H9 (cell line): ENCODE measurements at regions not wholly inside any gene's neighbourhood (a gene's known extent, or its start where the extent isn't known, plus 50 kb on each side); places are given as distances from the start of the nearest gene placed in this dataset.
"Not testable (repeated sequence)": the region's sequence is repeated elsewhere in the genome, so short reads cannot be mapped to it uniquely, and the experiment has no call there.

Experiments
- DNase-seq: peaks from one replicate; pipeline ENCODE4 v3.0.0-alpha.2; 2017
- H2AFZ ChIP-seq: one replicate; pipeline ENCODE4 v1.6.1; 2013; ENCODE audit warnings: mild to moderate bottlenecking, low read length, control low read depth, moderate library complexity
- H2AK5ac ChIP-seq: 2 replicates; pipeline ENCODE4 v1.6.1; 2013; ENCODE audit warnings: low read length, control low read depth, mixed read lengths; ENCODE audit not compliant: insufficient read length
- H2BK120ac ChIP-seq: one replicate; pipeline ENCODE4 v1.6.1; 2013; ENCODE audit warnings: low read depth, mild to moderate bottlenecking, low read length, control low read depth, inconsistent platforms; ENCODE audit not compliant: poor library complexity, severe bottlenecking
- H2BK12ac ChIP-seq: 2 replicates; pipeline ENCODE4 v1.6.1; 2013; ENCODE audit warnings: low read length, control low read depth, mixed read lengths, low read depth; ENCODE audit not compliant: insufficient read length
- H2BK15ac ChIP-seq: 2 replicates; pipeline ENCODE4 v1.6.1; 2013; ENCODE audit warnings: low read depth, low read length, control low read depth
- H2BK20ac ChIP-seq: one replicate; pipeline ENCODE4 v1.6.1; 2013; ENCODE audit warnings: low read depth, mild to moderate bottlenecking, low read length, control low read depth, inconsistent platforms; ENCODE audit not compliant: poor library complexity, severe bottlenecking
- H2BK5ac ChIP-seq: 2 replicates; pipeline ENCODE4 v1.6.1; 2013; ENCODE audit warnings: low read length, control low read depth, mixed read lengths; ENCODE audit not compliant: insufficient read length
- H3K14ac ChIP-seq: 2 replicates; pipeline ENCODE4 v1.6.1; 2013; ENCODE audit warnings: low read length, control low read depth; ENCODE audit not compliant: insufficient read depth
- H3K18ac ChIP-seq: 2 replicates; pipeline ENCODE4 v1.6.1; 2013; ENCODE audit warnings: low read depth, mild to moderate bottlenecking, mixed read lengths, low read length, control low read depth; ENCODE audit not compliant: insufficient read length
- H3K23ac ChIP-seq: 2 replicates; pipeline ENCODE4 v1.6.1; 2013; ENCODE audit warnings: low read length, control low read depth, mixed read lengths, low read depth; ENCODE audit not compliant: insufficient read length
- H3K23me2 ChIP-seq: 2 replicates; pipeline ENCODE4 v1.6.1; 2013; ENCODE audit warnings: low read depth, mild to moderate bottlenecking, mixed read lengths, low read length, control low read depth; ENCODE audit not compliant: insufficient read length, poor library complexity, severe bottlenecking
- H3K27ac ChIP-seq: 2 replicates; pipeline ENCODE4 v1.5.1; 2013; ENCODE audit warnings: low read length, control low read depth, mixed read lengths, low read depth; ENCODE audit not compliant: insufficient read length
- H3K27me3 ChIP-seq: 2 replicates; pipeline ENCODE4 v1.6.1; 2013; ENCODE audit warnings: low read length, control low read depth, inconsistent platforms; ENCODE audit not compliant: insufficient read depth
- H3K4ac ChIP-seq: 2 replicates; pipeline ENCODE4 v1.6.1; 2013; ENCODE audit warnings: low read depth, mild to moderate bottlenecking, control low read depth, inconsistent platforms, low read length, moderate library complexity
- H3K4me1 ChIP-seq: 2 replicates; pipeline ENCODE4 v1.6.1; 2013; ENCODE audit warnings: low read length, control low read depth, inconsistent platforms; ENCODE audit not compliant: insufficient read depth
- H3K4me2 ChIP-seq: 2 replicates; pipeline ENCODE4 v1.6.1; 2013; ENCODE audit warnings: low read length, control low read depth, mixed read lengths; ENCODE audit not compliant: insufficient read length, insufficient read depth
- H3K56ac ChIP-seq: 2 replicates; pipeline ENCODE4 v1.6.1; 2013; ENCODE audit warnings: low read depth, mild to moderate bottlenecking, mixed read lengths, low read length, control low read depth; ENCODE audit not compliant: insufficient read length
- H3K79me1 ChIP-seq: 2 replicates; pipeline ENCODE4 v1.6.1; 2013; ENCODE audit warnings: low read depth, mild to moderate bottlenecking, moderate library complexity, low read length, control low read depth, inconsistent platforms; ENCODE audit not compliant: insufficient read depth, poor library complexity, severe bottlenecking
- H3K79me2 ChIP-seq: 2 replicates; pipeline ENCODE4 v1.6.1; 2013; ENCODE audit warnings: low read length, control low read depth, inconsistent platforms; ENCODE audit not compliant: insufficient read depth
- H3K9ac ChIP-seq: 2 replicates; pipeline ENCODE4 v1.6.1; 2013; ENCODE audit warnings: low read length, control low read depth, mixed read lengths; ENCODE audit not compliant: insufficient read length; ENCODE audit errors: extremely low read depth
- H3K9me3 ChIP-seq: one replicate; pipeline ENCODE4 v1.6.1; 2013; ENCODE audit warnings: low read depth, low read length, inconsistent platforms; ENCODE audit not compliant: control insufficient read depth
- H3T11ph ChIP-seq: one replicate; pipeline ENCODE4 v1.6.1; 2013; ENCODE audit warnings: mild to moderate bottlenecking, low read length, control low read depth, inconsistent platforms
- H4K20me1 ChIP-seq: one replicate; pipeline ENCODE4 v1.6.1; 2013; ENCODE audit not compliant: control insufficient read depth, insufficient read length, insufficient read depth
- H4K5ac ChIP-seq: 2 replicates; pipeline ENCODE4 v1.6.1; 2013; ENCODE audit warnings: low read depth, mild to moderate bottlenecking, mixed read lengths, low read length, control low read depth; ENCODE audit not compliant: insufficient read length
- H4K8ac ChIP-seq: replicated peaks from 2 replicates; pipeline ENCODE4 v1.6.1; 2013; ENCODE audit warnings: low read length, control low read depth, mixed read lengths, low read depth; ENCODE audit not compliant: insufficient read length
- H4K91ac ChIP-seq: 2 replicates; pipeline ENCODE4 v1.6.1; 2013; ENCODE audit warnings: low read depth, mild to moderate bottlenecking, moderate library complexity, mixed read lengths, low read length, control low read depth; ENCODE audit not compliant: insufficient read length
- H3K27ac Mint-ChIP-seq, 3 experiments: 2 replicates in 2 of 3; 3 replicates in 1 of 3; pipeline ENCODE4 v1.8.0; 2020 to 2021; ENCODE audit warnings: mixed read lengths in 3 of 3, mild to moderate bottlenecking in 1 of 3, moderate library complexity in 1 of 3
- H3K27me3 Mint-ChIP-seq: 2 replicates; pipeline ENCODE4 v1.8.0; 2021; ENCODE audit warnings: low read depth, mild to moderate bottlenecking, moderate library complexity, mixed read lengths
- H3K36me3 Mint-ChIP-seq, 3 experiments: 2 replicates in 2 of 3; 3 replicates in 1 of 3; pipeline ENCODE4 v1.8.0; 2020 to 2021; ENCODE audit warnings: low read depth in 3 of 3, mixed read lengths in 3 of 3; ENCODE audit not compliant: insufficient read depth in 1 of 3
- H3K4me1 Mint-ChIP-seq, 2 experiments: 2 replicates each; pipeline ENCODE4 v1.8.0; 2020; ENCODE audit warnings: mixed read lengths in 2 of 2
- H3K4me3 Mint-ChIP-seq, 2 experiments: 2 replicates in 1 of 2; 3 replicates in 1 of 2; pipeline ENCODE4 v1.8.0; 2020 to 2021; ENCODE audit warnings: mild to moderate bottlenecking in 2 of 2, mixed read lengths in 2 of 2, moderate library complexity in 1 of 2
- H3K9me3 Mint-ChIP-seq, 2 experiments: 2 replicates in 1 of 2; 3 replicates in 1 of 2; pipeline ENCODE4 v1.8.0; 2020; ENCODE audit warnings: mild to moderate bottlenecking in 2 of 2, mixed read lengths in 2 of 2, moderate library complexity in 1 of 2
- WGBS: extraction: QIAGEN DNeasy Blood & Tissue Kit; methylation state at CpG from one replicate; pipeline ENCODE4 v1.1.7; 2013; ENCODE audit warnings: missing lambda C conversion rate, low lambda C conversion rate, mixed read lengths; ENCODE audit not compliant: insufficient read length; ENCODE audit errors: extremely low coverage; 5-methylcytosine and 5-hydroxymethylcytosine counted together
- TF ChIP-seq, protein P1 (sequence below): fragments of 200-600 bp; sonication (generic); conservative IDR thresholded peaks from 3 replicates; pipeline ENCODE4 v1.8.0; 2021; ENCODE audit warnings: antibody characterized with exemption, mild to moderate bottlenecking

- Mint-ChIP-seq H3K27me3 (no peaks in the 10 kb centered on the region; the same call in 1 of the 2 replicates), H3K9me3 (peaks cover 0 to 3% of the 10 kb centered on the region in 2 experiments; a peak in 2 of 5 replicates), H3K36me3 (no peaks in the 10 kb centered on the region), H3K4me3 (no peak overlapping the region), H3K4me1 (no peaks in the 10 kb centered on the region), H3K27ac (no peak overlapping the region)
- no peaks in the 10 kb centered on the region for H3K79me2 ChIP-seq
- H2AFZ ChIP-seq, result no peak overlapping the region
- no peak overlapping the region for H2BK12ac ChIP-seq
- no peak overlapping the region for H3K27ac ChIP-seq
- H3T11ph ChIP-seq, result no peak overlapping the region
- no peaks in the 10 kb centered on the region for H3K79me1 ChIP-seq
- WGBS, result no CpG with 5 or more reads among the region's 7 CpGs
- no peak for DNase-seq
- no peak overlapping the region for H3K4me2 ChIP-seq
- H3K4ac ChIP-seq, result no peak overlapping the region
- H3K18ac ChIP-seq, result no peak overlapping the region
- H3K23ac ChIP-seq, result no peak overlapping the region
- no peak overlapping the region for H3K9ac ChIP-seq
- no peaks in the 10 kb centered on the region for H4K20me1 ChIP-seq
- H4K8ac ChIP-seq, result no peak overlapping the region
- no peak overlapping the region for H2BK15ac ChIP-seq
- no peaks in the 10 kb centered on the region for H3K23me2 ChIP-seq
- no peak overlapping the region for H2BK120ac ChIP-seq
- H2BK20ac ChIP-seq, result no peak overlapping the region
- no peaks in the 10 kb centered on the region for H3K4me1 ChIP-seq
- H3K9me3 ChIP-seq, result no peaks in the 10 kb centered on the region
- H3K56ac ChIP-seq, result no peak overlapping the region
- no peak overlapping the region for H2AK5ac ChIP-seq
- TF ChIP-seq, protein P1, sequence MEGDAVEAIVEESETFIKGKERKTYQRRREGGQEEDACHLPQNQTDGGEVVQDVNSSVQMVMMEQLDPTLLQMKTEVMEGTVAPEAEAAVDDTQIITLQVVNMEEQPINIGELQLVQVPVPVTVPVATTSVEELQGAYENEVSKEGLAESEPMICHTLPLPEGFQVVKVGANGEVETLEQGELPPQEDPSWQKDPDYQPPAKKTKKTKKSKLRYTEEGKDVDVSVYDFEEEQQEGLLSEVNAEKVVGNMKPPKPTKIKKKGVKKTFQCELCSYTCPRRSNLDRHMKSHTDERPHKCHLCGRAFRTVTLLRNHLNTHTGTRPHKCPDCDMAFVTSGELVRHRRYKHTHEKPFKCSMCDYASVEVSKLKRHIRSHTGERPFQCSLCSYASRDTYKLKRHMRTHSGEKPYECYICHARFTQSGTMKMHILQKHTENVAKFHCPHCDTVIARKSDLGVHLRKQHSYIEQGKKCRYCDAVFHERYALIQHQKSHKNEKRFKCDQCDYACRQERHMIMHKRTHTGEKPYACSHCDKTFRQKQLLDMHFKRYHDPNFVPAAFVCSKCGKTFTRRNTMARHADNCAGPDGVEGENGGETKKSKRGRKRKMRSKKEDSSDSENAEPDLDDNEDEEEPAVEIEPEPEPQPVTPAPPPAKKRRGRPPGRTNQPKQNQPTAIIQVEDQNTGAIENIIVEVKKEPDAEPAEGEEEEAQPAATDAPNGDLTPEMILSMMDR, result no peak
- no peak overlapping the region for H2BK5ac ChIP-seq
- no peak overlapping the region for H4K91ac ChIP-seq
- H4K5ac ChIP-seq, result no peak overlapping the region
- H3K27me3 ChIP-seq, result no peaks in the 10 kb centered on the region
- no peak overlapping the region for H3K14ac ChIP-seq
These were observed 81.7 kb upstream of the ST3GAL6 start for GRCh38 chr3:98681486-98681885.

DNA sequence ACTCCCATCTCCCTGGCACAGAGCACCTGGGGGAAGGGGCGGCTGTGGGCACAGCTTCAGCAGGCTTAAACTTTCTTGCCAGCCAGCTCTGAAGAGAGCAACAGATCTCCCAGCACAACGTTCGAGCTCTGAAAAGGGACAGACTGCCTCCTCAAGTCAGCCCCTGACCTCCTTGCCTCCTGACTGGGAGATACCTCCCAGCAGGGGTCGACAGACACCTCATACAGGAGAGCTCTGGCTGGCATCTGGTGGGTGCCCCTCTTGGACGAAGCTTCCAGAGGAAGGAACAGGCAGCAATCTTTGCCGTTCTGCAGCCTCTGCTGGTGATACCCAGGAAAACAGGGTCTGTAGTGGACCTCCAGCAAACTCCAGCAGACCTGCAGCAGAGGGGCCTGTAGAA, 80.7 kb upstream of the ST3GAL6 start:
- H2BK12ac ChIP-seq, H3K4me1 ChIP-seq, H4K5ac ChIP-seq, H2BK120ac ChIP-seq, H3K4me1 Mint-ChIP-seq, H3K27me3 Mint-ChIP-seq, DNase-seq, H4K91ac ChIP-seq, H3K9me3 Mint-ChIP-seq, H4K8ac ChIP-seq, H3K79me1 ChIP-seq, H3K23ac ChIP-seq, H3K27me3 ChIP-seq, H2AK5ac ChIP-seq, H3K9me3 ChIP-seq, H3K56ac ChIP-seq, H3K79me2 ChIP-seq, H4K20me1 ChIP-seq, H3K18ac ChIP-seq, H2AFZ ChIP-seq, H3K4me2 ChIP-seq, H3K36me3 Mint-ChIP-seq, H2BK20ac ChIP-seq, H3K23me2 ChIP-seq, H3K27ac ChIP-seq, H3K9ac ChIP-seq, H3K4ac ChIP-seq, H3T11ph ChIP-seq, H3K27ac Mint-ChIP-seq, H2BK5ac ChIP-seq, H2BK15ac ChIP-seq, H3K14ac ChIP-seq, H3K4me3 Mint-ChIP-seq: not testable (repeated sequence)
- WGBS, result no CpG with 5 or more reads among the region's 6 CpGs
